ENCODE measurements at regions not wholly inside any gene's neighbourhood (a gene's known extent, or its start where the extent isn't known, plus 50 kb on each side); places are given as distances from the start of the nearest gene placed in this dataset.

GRCh38 chr2:166643980-166644379, 149.9 kb upstream of the SCN7A start:
- TF ChIP-seq GATA2 (IDR thresholded peaks at IDR 0.05; ENCODE audit: low read depth, low read length) (no peak), GATA3 (IDR thresholded peaks at IDR 0.05; ENCODE audit: low read depth, low read length) (no peak)

All from SH-SY5Y (cell line).